ENCODE measurements at regions not wholly inside any gene's neighbourhood (a gene's known extent, or its start where the extent isn't known, plus 50 kb on each side); places are given as distances from the start of the nearest gene placed in this dataset.

DNA sequence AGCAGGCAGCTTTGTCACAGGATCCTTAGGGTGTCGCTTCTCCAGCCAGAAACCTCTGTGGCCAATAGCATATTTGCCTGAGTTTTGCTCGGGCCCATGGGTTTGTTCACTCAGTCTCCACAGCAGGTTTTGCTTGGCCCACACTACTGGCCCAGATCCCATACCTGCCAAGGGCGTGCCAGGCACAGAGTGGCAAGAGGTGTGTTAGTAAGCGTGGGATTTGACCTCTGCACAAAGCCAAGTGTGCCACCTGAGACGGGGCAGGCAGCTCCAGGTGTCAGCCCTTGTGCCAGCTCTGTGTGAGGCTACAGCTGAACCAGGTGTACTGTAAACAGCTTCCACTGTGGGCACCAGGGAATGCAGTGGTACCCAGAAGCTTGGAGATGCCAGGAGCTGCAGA, 2003.0 kb downstream of the C4orf33 start:
- Histone ChIP-seq H3K9me3 (ENCODE audit: insufficient read depth, low read length, severe bottlenecking) (peaks cover 30% of the 10 kb centered on the region), H3K4me1 (ENCODE audit: insufficient read depth, low read length) (no peaks in the 10 kb centered on the region), H3K4me3 (ENCODE audit: low read depth in 1 of 2, low read length in 2 of 2) (no peak overlapping the region), H3K9ac (ENCODE audit: low read depth, low read length) (no peak overlapping the region), H3K4me2 (ENCODE audit: insufficient read depth, low read length) (no peak overlapping the region), H4K20me1 (ENCODE audit: insufficient read depth, low read length) (no peaks in the 10 kb centered on the region), H3K27me3 (ENCODE audit: insufficient read depth, low read length, poor library complexity) (no peaks in the 10 kb centered on the region), H3K36me3 (ENCODE audit: insufficient read depth, low read length) (no peaks in the 10 kb centered on the region), H3K79me2 (ENCODE audit: insufficient read depth, low read length) (no peaks in the 10 kb centered on the region), H3K27ac (ENCODE audit: low read length) (no peak overlapping the region), H2AFZ (ENCODE audit: low read depth, low read length) (0 out of 2 replicates have a peak overlapping the region, but pooled peaks have one; percentile 34)
- TF ChIP-seq EZH2 (IDR thresholded peaks at IDR 0.05; ENCODE audit: borderline replicate concordance, low read depth, low read length, severe bottlenecking), result no peak
- TF ChIP-seq, protein P1, sequence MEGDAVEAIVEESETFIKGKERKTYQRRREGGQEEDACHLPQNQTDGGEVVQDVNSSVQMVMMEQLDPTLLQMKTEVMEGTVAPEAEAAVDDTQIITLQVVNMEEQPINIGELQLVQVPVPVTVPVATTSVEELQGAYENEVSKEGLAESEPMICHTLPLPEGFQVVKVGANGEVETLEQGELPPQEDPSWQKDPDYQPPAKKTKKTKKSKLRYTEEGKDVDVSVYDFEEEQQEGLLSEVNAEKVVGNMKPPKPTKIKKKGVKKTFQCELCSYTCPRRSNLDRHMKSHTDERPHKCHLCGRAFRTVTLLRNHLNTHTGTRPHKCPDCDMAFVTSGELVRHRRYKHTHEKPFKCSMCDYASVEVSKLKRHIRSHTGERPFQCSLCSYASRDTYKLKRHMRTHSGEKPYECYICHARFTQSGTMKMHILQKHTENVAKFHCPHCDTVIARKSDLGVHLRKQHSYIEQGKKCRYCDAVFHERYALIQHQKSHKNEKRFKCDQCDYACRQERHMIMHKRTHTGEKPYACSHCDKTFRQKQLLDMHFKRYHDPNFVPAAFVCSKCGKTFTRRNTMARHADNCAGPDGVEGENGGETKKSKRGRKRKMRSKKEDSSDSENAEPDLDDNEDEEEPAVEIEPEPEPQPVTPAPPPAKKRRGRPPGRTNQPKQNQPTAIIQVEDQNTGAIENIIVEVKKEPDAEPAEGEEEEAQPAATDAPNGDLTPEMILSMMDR (IDR thresholded peaks at IDR 0.05; ENCODE audit: borderline replicate concordance, extremely low read depth, low read length, poor library complexity, severe bottlenecking), result no peak
- ATAC-seq (ENCODE audit: insufficient read depth, low read depth), result no peak
- DNase-seq, result no peak

DNA sequence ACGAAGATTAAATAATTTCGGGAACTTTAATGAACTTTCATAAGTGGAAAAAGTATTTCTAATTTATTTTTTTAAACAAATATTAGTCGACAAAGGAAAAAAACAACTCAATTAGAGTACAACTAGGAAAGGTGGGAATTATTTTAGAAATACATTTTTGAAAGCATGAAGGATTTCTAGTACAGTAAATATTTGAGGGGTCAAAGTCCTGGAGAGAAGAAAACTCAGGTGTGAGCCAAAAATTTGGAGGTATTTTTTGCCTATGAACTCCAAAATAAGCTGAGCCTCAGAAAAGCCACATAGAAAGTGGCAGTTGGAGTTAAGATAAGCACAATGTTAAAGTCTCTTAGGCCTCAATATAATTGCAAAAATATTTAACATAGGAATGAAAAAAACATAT, 2017.3 kb downstream of the C4orf33 start:
- Histone ChIP-seq H3K79me2 (ENCODE audit: insufficient read depth, low read length) (no peaks in the 10 kb centered on the region), H3K9me3 (ENCODE audit: insufficient read depth, low read length, severe bottlenecking) (no peaks in the 10 kb centered on the region), H3K9ac (ENCODE audit: low read depth, low read length) (no peak overlapping the region), H3K27me3 (ENCODE audit: insufficient read depth, low read length, poor library complexity) (no peaks in the 10 kb centered on the region), H3K27ac (ENCODE audit: low read length) (no peak overlapping the region), H3K4me2 (ENCODE audit: insufficient read depth, low read length) (no peak overlapping the region), H2AFZ (ENCODE audit: low read depth, low read length) (no peak overlapping the region), H3K4me1 (ENCODE audit: insufficient read depth, low read length) (no peaks in the 10 kb centered on the region), H3K4me3 (ENCODE audit: low read depth in 1 of 2, low read length in 2 of 2) (no peak overlapping the region), H3K36me3 (ENCODE audit: insufficient read depth, low read length) (no peaks in the 10 kb centered on the region), H4K20me1 (ENCODE audit: insufficient read depth, low read length) (no peaks in the 10 kb centered on the region)
- TF ChIP-seq, protein P1 (IDR thresholded peaks at IDR 0.05; ENCODE audit: borderline replicate concordance, extremely low read depth, low read length, poor library complexity, severe bottlenecking), result no peak
- TF ChIP-seq EZH2 (IDR thresholded peaks at IDR 0.05; ENCODE audit: borderline replicate concordance, low read depth, low read length, severe bottlenecking), result no peak
- ATAC-seq (ENCODE audit: insufficient read depth, low read depth), result no peak
- DNase-seq, result no peak

DNA sequence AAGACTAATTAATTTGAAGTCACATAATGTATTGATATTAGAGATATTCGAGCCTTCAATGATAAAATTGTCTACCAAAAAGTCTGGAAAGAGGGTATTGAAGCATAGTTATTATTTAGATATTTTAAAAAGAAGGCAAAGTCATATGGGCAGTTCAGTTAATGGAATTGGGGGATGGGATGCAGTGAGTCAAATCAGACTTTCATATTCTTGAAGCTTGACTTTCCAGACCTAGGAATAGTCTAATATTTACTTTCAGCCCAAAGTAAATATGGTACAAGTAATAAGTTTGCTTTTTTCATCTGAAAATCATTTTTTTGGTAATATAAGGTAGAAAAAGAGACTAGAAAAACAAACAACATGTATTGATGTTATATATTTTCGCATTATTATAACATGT, 2017.8 kb downstream of the C4orf33 start:
- no peak overlapping the region for H2AFZ ChIP-seq (ENCODE audit: low read depth, low read length)
- ATAC-seq (ENCODE audit: insufficient read depth, low read depth), result no peak
- no peaks in the 10 kb centered on the region for H3K27me3 ChIP-seq (ENCODE audit: insufficient read depth, low read length, poor library complexity)
- H4K20me1 ChIP-seq (ENCODE audit: insufficient read depth, low read length), result no peaks in the 10 kb centered on the region
- no peaks in the 10 kb centered on the region for H3K36me3 ChIP-seq (ENCODE audit: insufficient read depth, low read length)
- H3K4me2 ChIP-seq (ENCODE audit: insufficient read depth, low read length), result no peak overlapping the region
- no peak overlapping the region for H3K4me3 ChIP-seq (ENCODE audit: low read depth in 1 of 2, low read length in 2 of 2)
- no peak for TF ChIP-seq EZH2 (IDR thresholded peaks at IDR 0.05; ENCODE audit: borderline replicate concordance, low read depth, low read length, severe bottlenecking)
- TF ChIP-seq, protein P1 (IDR thresholded peaks at IDR 0.05; ENCODE audit: borderline replicate concordance, extremely low read depth, low read length, poor library complexity, severe bottlenecking), result no peak
- peaks cover 4% of the 10 kb centered on the region for H3K4me1 ChIP-seq (ENCODE audit: insufficient read depth, low read length)
- H3K9ac ChIP-seq (ENCODE audit: low read depth, low read length), result no peak overlapping the region
- H3K79me2 ChIP-seq (ENCODE audit: insufficient read depth, low read length), result no peaks in the 10 kb centered on the region
- H3K27ac ChIP-seq (ENCODE audit: low read length), result no peak overlapping the region
- H3K9me3 ChIP-seq (ENCODE audit: insufficient read depth, low read length, severe bottlenecking), result no peaks in the 10 kb centered on the region
- DNase-seq, result no peak

DNA sequence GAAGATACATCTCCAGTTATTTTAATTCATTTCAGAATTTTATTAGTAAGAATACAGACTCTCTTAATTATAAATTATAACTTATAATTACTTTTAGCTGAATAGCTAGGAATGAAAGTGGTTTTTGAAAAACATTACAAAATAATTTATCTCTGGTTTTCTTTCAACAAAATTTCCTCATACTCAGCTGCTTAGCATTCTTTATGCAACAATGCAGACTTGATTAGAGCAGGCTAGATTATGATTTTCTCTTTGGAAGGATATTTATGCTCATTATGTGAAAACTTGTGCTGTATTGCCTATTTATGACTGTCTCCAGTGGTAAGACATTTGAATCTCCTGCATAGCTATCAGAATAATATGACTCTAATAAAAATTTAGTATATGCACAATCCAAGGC, 2023.7 kb downstream of the C4orf33 start:
- no peaks in the 10 kb centered on the region for H3K79me2 ChIP-seq (ENCODE audit: insufficient read depth, low read length)
- ATAC-seq (ENCODE audit: insufficient read depth, low read depth) (no peak), DNase-seq (no peak)
- peaks cover 5% of the 10 kb centered on the region for H3K4me1 ChIP-seq (ENCODE audit: insufficient read depth, low read length)
- no peak overlapping the region for H3K4me3 ChIP-seq (ENCODE audit: low read depth in 1 of 2, low read length in 2 of 2)
- no peak overlapping the region for H3K9ac ChIP-seq (ENCODE audit: low read depth, low read length)
- TF ChIP-seq, protein P1 (IDR thresholded peaks at IDR 0.05; ENCODE audit: borderline replicate concordance, extremely low read depth, low read length, poor library complexity, severe bottlenecking), result no peak
- no peak for TF ChIP-seq EZH2 (IDR thresholded peaks at IDR 0.05; ENCODE audit: borderline replicate concordance, low read depth, low read length, severe bottlenecking)
- H3K27me3 ChIP-seq (ENCODE audit: insufficient read depth, low read length, poor library complexity), result no peaks in the 10 kb centered on the region
- no peak overlapping the region for H3K4me2 ChIP-seq (ENCODE audit: insufficient read depth, low read length)
- H2AFZ ChIP-seq (ENCODE audit: low read depth, low read length), result no peak overlapping the region
- H3K27ac ChIP-seq (ENCODE audit: low read length), result no peak overlapping the region
- H4K20me1 ChIP-seq (ENCODE audit: insufficient read depth, low read length), result no peaks in the 10 kb centered on the region
- no peaks in the 10 kb centered on the region for H3K9me3 ChIP-seq (ENCODE audit: insufficient read depth, low read length, severe bottlenecking)
- H3K36me3 ChIP-seq (ENCODE audit: insufficient read depth, low read length), result no peaks in the 10 kb centered on the region

All from DND-41 (cell line).